DMS53 treated with DMSO at 0.1 percent for 48 hours (cell line): ENCODE measurements at regions not wholly inside any gene's neighbourhood (a gene's known extent, or its start where the extent isn't known, plus 50 kb on each side); places are given as distances from the start of the nearest gene placed in this dataset.
A peak's percentile ranks its signal among the peaks of the same experiment; 100 is the strongest.

Experiments used
- DNase-seq: peaks from one replicate; lab custom pipeline; 2025; ENCODE audit not compliant: unreplicated experiment; lab: John Stamatoyannopoulos, UW

GRCh38 chr11:105333153-105333552, 193.6 kb upstream of the CARD18 start:
- no peak for DNase-seq

DNA sequence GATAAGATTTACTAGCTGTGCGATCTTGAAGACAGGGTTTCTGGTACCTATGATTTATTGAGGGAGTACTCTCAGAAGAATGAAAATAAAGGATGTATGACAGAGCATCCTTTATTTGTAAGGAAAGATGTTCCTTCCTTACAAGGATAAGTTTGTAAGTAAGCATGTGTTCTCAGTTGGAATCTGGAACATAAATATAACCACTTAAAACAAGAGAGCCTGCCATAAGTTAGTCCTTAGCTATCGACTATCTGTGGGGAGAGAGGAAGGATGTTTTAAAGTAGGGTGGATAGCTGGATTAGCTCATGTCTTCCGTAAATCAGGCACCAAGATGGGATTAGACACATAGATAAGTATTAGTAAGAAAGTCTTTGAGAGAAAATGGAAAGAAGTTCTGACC, 192.6 kb upstream of the CARD18 start:
- DNase-seq, result no peak

GRCh38 chr11:105328061-105328460, 188.5 kb upstream of the CARD18 start:
- no peak for DNase-seq

DNA sequence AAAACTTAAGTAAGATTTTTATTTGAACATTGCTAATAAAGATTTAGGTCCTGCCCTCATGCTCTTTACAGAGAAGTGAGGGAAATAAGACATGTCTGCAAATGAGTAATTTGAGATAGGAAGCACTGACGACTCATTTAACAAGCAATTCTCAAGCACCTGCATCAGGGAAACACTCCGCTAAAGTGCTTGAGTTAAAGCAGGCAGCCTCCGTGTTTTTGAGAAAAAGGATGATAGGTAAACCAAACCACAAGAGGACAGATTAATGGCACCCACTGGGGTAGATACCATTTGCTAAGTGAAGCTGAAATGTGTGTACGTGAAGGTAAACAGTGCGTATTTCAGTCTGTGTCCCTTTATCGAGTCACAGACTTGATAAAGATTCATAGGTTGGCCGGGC, 184.6 kb upstream of the CARD18 start:
- no peak for DNase-seq

DNA sequence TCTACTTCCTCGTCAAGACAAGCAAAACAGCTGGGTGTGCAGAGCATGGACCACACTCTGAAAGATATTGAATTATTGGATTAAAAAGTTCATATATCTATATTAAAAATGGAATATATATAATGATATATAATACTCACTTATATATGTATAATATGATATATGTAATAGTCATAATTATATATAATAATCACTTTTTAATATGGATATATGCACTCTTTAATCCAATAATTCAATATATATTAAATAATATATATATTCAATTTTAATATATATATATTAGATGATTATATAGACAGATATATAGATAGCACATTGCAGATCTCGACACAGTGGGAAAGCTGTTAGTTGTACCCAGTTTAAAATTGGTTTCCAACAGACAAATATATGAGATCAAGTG, 182.1 kb upstream of the CARD18 start:
- no peak for DNase-seq

DNA sequence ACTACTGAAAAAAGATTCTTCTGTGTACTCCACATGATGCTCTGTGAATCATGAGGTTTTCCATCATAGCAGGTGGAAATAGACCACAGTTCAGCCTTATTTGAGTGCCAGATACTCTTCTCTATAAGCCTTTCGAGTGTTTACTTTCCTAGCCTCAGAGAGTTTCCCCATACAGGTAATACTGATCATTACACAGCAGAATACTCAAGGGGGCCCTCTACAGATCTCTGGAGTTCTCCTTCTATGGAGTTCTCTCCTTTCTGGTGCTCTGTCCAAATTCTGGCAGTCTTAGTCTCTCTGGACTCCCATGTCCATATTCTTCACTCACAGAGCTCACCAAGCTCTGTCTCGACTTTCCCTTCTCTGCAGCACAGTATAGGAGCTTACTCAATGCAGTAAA, 175.7 kb upstream of the CARD18 start:
- DNase-seq, result peak; percentile 94

- no peak for DNase-seq
These were observed 172.7 kb upstream of the CARD18 start for GRCh38 chr11:105312266-105312665.

DNA sequence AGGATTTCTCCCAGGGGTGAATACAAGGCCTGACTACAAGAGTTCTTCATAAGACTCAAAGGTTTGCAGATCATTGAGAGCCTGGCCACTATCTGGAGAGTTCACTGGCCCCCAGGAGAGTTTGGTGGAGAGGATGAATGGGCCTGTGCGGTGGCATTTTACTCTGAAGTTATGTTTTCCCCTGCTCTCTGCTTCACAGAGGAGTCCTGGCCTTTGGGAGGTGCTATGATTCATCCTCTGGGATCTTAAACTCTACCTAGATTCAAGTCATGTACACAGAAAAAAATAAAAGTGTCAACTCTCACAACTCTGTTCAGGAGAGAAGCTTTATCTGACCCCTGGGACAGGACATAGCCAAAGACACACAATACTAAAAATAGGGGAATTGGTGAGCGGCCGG, 159.1 kb upstream of the CARD18 start:
- DNase-seq, result no peak

- no peak for DNase-seq
These were observed 158.6 kb upstream of the CARD18 start for GRCh38 chr11:105298174-105298573.

DNA sequence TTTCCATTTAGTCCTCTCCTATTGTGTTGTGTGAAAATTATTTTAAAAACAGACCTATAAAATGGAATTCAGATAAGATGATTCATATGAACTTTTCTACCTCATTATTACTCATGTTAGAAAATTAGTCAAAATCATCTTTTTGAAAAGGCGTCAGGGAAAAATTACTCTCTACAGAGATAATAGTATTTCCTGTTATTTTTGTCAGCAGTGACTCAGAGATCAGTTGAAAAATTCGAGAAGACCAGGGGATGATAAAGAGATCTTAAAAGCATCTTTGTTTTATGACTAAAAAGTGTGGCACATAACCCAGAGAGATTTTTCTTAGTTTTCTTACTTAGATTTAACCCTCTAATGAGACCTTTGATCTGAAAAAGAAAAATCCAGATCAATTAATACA, 157.9 kb upstream of the CARD18 start:
- no peak for DNase-seq

DNA sequence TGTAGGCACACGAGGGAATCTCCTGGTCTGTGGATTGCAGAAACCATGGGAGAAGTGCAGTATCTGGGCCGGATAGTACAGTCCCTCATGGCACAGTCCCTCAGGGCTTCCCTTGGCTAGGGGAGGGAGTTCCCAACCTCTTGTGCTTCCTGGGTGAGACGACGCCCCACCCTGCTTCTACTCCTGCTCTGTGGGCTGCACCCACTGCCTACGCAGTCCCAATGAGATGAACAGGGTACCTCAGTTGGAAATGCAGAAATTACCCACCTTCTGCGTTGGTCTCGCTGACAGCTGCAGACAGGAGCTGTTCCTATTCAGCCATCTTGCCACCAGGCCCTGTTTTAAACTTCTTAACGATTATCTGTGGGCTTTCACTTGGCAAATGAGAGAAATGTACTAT, 157.2 kb upstream of the CARD18 start:
- no peak for DNase-seq

DNA sequence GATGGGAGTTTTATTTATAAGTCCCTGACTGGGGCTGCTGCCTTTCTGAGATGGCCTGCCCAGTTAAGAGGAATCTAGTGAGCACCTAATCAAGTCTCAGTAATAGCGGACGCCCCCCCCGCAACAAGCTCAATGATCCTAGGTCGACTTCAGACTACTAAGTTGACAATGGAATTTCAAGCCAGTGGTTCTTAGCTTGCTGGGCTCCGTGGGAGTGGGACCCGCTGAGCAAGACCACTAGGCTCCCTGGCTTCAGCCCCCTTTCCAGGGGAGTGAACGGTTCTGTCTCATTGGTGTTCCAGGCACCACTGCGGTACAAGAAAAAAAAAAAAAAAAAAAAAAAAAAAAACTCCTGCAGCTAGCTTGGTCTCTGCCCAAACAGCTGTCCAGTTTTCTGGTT, 156.8 kb upstream of the CARD18 start:
- DNase-seq, result no peak

- no peak for DNase-seq
These were observed 143.1 kb upstream of the CARD18 start for GRCh38 chr11:105282658-105283057.

DNA sequence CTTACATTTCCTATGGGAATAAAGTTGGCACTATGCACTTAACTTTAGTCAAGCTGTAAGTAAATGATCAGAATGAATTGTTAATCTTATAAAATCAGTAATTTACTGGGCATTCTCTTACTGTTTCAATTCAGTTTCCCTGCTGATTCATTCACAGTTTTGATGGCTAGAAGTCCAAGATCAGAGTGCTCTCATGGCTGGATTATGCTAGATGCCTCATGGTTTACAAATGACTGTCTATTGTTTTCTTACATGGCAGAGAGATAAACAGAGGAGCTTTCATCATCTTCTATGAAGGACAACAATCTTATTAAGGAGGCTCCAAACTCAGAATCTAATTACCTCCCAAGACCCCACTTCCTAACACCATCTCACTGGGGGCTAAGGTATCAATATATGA, 135.1 kb upstream of the CARD18 start:
- DNase-seq, result no peak

DNA sequence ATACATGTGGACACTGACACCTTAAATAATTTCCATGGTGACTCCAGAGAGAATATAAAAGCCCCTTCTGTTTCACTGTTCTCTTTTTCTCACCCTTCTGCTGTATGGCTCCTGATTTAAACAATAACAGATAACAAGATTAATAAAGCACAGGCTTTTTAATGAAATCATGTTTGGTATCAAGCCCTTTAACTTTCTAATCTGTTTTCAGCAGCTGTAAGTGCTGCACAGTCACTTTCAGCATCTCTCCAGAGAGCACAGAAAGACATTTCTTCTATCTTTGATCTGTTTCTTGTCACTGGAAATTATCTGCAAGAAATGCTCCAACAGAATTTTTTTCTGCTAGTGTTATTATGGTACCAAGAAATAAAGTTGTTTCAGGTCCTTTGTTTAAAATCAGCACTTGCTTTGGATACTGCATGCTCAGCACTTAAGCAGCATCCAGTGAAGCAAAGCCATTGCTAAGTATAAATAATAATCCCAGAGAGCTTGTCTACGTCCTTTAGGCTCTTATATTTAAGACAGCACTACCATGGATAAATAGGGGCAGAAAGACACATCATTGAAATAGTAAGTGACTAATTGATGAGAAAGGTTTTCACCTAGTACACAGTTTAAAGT, 134.2 kb upstream of the CARD18 start:
- DNase-seq, result no peak

DNA sequence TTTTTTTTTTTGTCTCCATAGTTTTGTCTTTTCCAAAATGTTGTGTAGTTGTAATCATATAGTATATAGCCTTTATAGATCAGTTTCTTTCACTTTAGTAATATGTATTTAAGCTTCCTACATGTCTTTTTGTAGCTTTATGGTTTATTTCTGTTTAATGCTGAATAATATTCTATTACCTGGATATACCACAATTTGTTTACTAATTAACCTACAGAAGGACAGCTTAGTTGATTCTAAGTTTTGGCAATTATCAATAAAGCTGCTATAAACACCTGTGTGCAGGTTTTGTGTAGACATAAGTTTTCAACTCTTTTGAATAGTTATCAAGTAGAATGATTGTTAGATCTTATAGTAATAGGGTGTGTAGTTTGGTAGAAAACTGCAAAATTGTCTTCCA, 130.3 kb upstream of the CARD18 start:
- DNase-seq, result no peak

- DNase-seq, result no peak
These were observed 129.0 kb upstream of the CARD18 start for GRCh38 chr11:105268404-105269062.

GRCh38 chr11:105265845-105266244, 126.3 kb upstream of the CARD18 start:
- no peak for DNase-seq

GRCh38 chr11:105260976-105261375, 121.4 kb upstream of the CARD18 start:
- DNase-seq, result no peak

DNA sequence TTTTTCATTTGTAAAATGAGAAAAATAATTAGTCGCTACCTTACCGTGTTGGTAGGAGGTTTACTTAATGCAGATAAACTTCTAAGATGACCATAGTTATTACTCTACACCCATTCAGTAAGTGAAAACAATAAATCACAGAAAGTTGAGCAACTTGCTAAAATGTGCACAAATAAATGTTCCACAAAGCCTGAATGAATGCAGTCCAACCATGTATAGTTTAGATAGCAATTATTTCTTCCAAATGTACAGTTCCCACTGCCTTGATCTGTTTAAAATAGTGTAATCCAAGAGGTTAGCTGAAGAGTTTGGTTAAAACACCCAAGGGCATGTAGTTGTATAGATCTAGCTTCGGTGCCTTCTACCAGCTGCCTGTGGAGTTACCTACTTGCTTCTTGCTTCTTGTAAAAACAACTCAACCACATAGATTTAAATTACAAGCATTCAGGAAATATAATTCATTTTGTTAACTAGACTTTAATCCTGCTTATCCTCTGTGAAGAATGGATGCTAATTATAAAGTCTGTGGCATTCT, 106.3 kb upstream of the CARD18 start:
- no peak for DNase-seq

GRCh38 chr11:105244160-105244825, 104.7 kb upstream of the CARD18 start:
- no peak for DNase-seq

DNA sequence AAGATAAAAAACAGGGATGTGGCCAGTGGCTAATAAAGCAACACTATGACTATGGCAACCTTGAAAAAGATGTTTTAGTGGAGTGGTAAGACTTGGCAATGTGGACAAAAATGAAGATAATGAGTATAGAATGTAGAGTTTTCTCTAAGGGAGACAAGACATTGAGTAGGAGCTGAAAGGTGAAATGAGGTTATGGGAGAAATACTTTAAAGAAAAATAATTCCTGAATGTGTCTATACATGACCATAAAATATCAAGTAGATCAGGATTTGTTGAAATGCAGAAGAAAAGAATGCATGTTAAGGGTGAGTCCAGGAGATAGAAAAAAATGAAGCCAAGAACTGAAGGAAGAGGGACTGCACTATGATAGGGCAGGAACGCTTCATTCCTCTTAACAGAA, 101.6 kb upstream of the CARD18 start:
- DNase-seq, result no peak
